VCaP (cell line): ENCODE measurements at regions not wholly inside any gene's neighbourhood (a gene's known extent, or its start where the extent isn't known, plus 50 kb on each side); places are given as distances from the start of the nearest gene placed in this dataset.
A peak's percentile ranks its signal among the peaks of the same experiment; 100 is the strongest.

ENCODE experiments used
- H3K27ac ChIP-seq: fragments of 450-650 bp; 2 replicates; pipeline ENCODE4 v1.5.1; 2017
- TF ChIP-seq, protein P1 (sequence below): fragments of 450-650 bp; conservative IDR thresholded peaks from 2 replicates; pipeline ENCODE4 v1.5.1; 2017; ENCODE audit warnings: mild to moderate bottlenecking, moderate library complexity

DNA sequence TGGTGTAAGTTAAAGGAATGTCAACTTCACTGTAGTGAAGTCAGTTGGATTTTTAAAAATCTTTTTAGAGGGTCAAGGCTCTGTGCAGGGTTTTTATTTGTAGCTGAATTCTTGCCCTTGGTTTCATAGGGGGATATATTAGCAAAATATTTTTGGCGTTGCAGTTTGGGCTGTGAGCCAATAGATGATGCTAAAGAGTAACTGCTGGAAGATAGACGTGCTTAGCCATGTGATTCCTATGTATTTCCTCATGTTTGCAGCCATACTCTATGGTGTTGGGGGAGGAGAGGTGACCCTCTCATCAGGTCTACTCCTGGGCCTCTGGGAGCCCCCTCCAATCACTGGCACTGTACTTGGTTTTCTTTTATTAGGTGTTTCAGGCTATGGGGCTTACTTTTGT lies 246.7 kb upstream of the ARHGAP24 start:
- no peak overlapping the region for H3K27ac ChIP-seq
- TF ChIP-seq, protein P1, sequence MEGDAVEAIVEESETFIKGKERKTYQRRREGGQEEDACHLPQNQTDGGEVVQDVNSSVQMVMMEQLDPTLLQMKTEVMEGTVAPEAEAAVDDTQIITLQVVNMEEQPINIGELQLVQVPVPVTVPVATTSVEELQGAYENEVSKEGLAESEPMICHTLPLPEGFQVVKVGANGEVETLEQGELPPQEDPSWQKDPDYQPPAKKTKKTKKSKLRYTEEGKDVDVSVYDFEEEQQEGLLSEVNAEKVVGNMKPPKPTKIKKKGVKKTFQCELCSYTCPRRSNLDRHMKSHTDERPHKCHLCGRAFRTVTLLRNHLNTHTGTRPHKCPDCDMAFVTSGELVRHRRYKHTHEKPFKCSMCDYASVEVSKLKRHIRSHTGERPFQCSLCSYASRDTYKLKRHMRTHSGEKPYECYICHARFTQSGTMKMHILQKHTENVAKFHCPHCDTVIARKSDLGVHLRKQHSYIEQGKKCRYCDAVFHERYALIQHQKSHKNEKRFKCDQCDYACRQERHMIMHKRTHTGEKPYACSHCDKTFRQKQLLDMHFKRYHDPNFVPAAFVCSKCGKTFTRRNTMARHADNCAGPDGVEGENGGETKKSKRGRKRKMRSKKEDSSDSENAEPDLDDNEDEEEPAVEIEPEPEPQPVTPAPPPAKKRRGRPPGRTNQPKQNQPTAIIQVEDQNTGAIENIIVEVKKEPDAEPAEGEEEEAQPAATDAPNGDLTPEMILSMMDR, result 0 out of 2 replicates have a peak, but pooled peaks have one; percentile 15

DNA sequence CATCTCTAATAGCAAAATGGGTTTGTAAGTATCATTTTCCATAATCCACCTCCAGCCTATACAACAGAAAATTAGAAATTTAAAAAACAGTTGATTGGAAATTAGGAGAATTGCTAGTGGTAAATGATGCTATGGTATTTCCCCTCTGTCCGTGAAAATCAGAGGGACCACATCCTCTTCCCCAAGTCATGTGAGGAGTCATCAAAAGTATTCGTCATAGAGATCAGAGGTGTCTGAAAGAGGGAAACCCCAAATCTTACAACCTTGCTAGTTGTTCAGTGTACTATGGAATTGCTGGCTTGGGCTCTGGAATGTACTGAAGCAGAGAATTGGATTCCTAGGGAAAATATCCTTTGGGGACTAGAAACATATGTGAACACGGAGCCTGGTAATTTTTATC lies 241.4 kb upstream of the ARHGAP24 start:
- no peak overlapping the region for H3K27ac ChIP-seq
- TF ChIP-seq, protein P1, result no peak

DNA sequence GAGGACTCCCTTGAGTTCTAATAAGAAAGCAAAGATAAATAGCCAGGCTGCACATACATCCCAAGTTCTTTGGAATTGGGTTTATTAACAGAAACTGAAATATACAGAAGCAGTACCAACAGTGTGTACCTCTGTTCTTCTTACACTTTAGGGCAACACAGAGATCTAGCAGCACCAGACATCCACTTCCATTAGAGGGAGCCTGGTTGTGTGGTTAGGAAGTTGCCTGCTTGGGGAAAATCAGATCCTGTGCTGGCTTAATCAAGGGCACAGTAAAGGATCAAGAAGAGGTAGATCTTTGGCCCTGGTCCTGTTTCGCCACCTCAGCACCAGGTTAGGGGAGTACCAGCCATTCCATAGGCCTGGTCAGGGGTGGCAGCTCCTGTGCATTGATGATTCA lies 231.1 kb upstream of the ARHGAP24 start:
- TF ChIP-seq, protein P1, result peak; percentile 70
- H3K27ac ChIP-seq, result no peak overlapping the region

DNA sequence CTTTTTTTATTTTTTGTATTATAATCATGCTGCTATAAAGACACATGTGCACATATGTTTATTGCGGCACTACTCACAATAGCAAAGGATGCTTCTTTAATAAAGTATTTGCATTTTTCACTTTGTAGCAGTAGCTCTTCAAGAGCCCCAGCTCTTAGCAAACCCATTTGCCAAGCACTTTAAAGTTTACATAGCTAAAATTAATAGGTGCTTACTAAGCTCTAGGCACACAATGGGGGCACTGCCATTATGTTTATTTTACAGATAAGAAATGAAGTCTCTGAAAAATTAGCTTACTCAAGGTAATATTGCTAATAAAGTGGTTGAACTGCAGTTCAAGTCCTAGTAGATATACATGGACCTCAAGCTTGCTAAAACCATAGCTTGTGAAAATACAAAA lies 230.3 kb upstream of the ARHGAP24 start:
- TF ChIP-seq, protein P1, result no peak
- H3K27ac ChIP-seq, result no peak overlapping the region

DNA sequence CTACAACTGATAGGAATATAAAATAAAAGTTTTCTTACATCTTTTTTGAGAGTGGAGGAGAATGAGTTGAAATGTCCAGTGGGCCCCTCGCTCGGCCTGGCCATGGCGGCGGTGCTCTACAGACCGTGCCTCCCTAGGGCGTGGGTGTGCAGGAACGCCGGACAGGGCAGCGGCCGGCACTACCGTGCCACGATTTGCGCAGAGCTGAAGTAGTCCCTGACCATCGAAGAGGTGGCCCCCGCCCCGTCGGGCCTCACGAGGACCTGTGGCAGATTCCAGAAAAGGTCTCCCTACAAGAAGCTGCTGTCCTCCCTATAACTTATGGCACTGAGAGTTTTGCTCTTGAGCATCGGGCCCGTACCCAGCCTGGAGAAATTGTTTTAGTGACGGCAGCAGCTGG lies 228.9 kb upstream of the ARHGAP24 start:
- H3K27ac ChIP-seq, result no peak overlapping the region
- TF ChIP-seq, protein P1, result no peak

DNA sequence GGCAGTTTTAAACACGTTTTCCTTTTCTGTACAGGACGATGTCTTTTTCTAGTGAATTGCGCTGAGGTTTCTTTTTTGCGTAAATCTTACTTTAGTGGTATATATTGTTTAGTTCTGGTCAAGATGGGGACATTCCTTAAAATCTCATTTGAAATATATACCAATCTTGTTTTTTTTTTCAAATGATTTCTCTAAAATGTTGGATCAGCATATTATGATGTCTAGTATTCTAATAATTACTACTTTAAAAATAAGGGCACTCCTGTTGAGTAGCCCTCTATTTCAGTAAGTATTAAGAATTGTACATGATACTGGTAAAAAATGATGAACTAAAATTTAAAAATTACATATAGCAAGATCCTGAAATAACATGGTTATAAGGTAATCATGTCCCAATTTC lies 224.1 kb upstream of the ARHGAP24 start:
- peak overlapping the region; percentile 47 for H3K27ac ChIP-seq
- TF ChIP-seq, protein P1, result no peak

DNA sequence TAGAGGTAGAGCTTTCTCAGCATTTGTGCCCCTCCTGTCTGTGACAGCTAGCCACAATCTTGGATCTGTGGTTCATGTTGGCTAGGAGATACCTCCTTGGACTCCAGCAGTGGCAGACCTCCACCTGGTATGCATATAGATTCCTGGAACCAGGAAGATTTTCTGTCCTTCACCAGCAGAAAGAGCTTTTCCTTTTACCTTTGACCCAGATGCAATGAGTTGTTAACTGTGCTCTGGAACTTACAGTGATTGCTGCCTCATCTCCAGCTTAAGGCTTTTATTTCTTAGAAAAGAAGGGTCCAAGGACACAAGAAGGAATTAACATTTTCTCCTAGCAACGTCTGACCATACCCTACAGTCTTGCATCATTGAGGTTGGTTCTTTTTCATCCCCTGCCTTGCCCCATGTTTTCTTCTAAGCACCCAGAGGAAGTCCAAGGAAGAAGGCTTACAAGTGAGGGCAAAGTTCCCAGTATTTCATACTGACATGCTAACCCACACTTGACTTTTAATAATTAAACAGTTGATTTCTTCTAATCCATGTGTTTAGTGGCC lies 217.1 kb upstream of the ARHGAP24 start:
- TF ChIP-seq, protein P1, result no peak
- no peak overlapping the region for H3K27ac ChIP-seq

DNA sequence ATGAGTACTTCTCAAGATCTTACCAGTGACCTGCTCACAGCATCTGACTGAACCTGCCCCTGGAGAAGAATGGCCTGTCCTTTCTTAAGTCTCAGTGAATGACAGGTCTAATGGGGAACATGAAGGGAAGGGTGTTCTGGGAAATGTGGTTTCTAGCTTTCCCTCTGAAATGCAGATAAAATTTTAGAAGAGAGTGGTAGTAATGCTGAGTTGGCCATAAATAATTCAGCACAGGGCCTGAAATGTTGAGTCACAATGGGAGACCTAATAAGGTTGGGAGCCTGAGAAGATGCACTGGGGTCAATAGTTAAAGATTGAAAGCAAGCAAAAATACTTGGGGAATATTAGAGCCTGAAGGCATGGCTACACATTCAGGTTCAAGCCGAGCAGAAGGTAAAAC lies 214.9 kb upstream of the ARHGAP24 start:
- TF ChIP-seq, protein P1, result no peak

More for the DNA sequence above, 214.9 kb upstream of the ARHGAP24 start:
- H3K27ac ChIP-seq, result no peak overlapping the region
